NCI-H510A (cell line): ENCODE measurements at regions not wholly inside any gene's neighbourhood (a gene's known extent, or its start where the extent isn't known, plus 50 kb on each side); places are given as distances from the start of the nearest gene placed in this dataset.

Source experiments
- DNase-seq: peaks from one replicate; lab custom pipeline; 2025; lab: John Stamatoyannopoulos, UW

- no peak for DNase-seq
Observed at GRCh38 chr2:83565181-83565580, 893.9 kb downstream of the SUCLG1 start.

GRCh38 chr2:83561592-83561991 lies 897.5 kb downstream of the SUCLG1 start:
- no peak for DNase-seq

- DNase-seq = no peak
Observed at GRCh38 chr2:83536556-83536955, 922.5 kb downstream of the SUCLG1 start.

GRCh38 chr2:83534416-83534815 lies 924.7 kb downstream of the SUCLG1 start:
- no peak for DNase-seq

GRCh38 chr2:83531206-83531826 lies 927.8 kb downstream of the SUCLG1 start:
- peak; percentile 73 for DNase-seq

GRCh38 chr2:83528767-83529166 lies 930.3 kb downstream of the SUCLG1 start:
- DNase-seq = no peak

GRCh38 chr2:83522891-83523493 lies 936.1 kb downstream of the SUCLG1 start:
- DNase-seq = no peak

- no peak for DNase-seq
Observed at GRCh38 chr2:83517727-83518368, 941.2 kb downstream of the SUCLG1 start.

- no peak for DNase-seq
Observed at GRCh38 chr2:83516503-83516902, 942.6 kb downstream of the SUCLG1 start.

GRCh38 chr2:83487451-83487850 lies 971.6 kb downstream of the SUCLG1 start:
- DNase-seq = no peak

- DNase-seq = no peak
Observed at GRCh38 chr2:83481436-83481835, 977.6 kb downstream of the SUCLG1 start.

- no peak for DNase-seq
Observed at GRCh38 chr2:83478037-83478436, 981.0 kb downstream of the SUCLG1 start.

- no peak for DNase-seq
Observed at GRCh38 chr2:83475371-83475770, 983.7 kb downstream of the SUCLG1 start.

- peak; percentile 1 for DNase-seq
Observed at GRCh38 chr2:83471655-83472054, 987.4 kb downstream of the SUCLG1 start.

- no peak for DNase-seq
Observed at GRCh38 chr2:83470928-83471327, 988.2 kb downstream of the SUCLG1 start.

GRCh38 chr2:83464444-83464843 lies 994.6 kb downstream of the SUCLG1 start:
- no peak for DNase-seq

- DNase-seq = no peak
Observed at GRCh38 chr2:83462881-83463280, 996.2 kb downstream of the SUCLG1 start.

GRCh38 chr2:83461135-83461534 lies 997.9 kb downstream of the SUCLG1 start:
- no peak for DNase-seq

- DNase-seq = no peak
Observed at GRCh38 chr2:83459456-83459855, 999.6 kb downstream of the SUCLG1 start.

GRCh38 chr2:83435989-83436388 lies 1023.1 kb downstream of the SUCLG1 start:
- no peak for DNase-seq

- no peak for DNase-seq
Observed at GRCh38 chr2:83420993-83421392, 1038.1 kb downstream of the SUCLG1 start.

GRCh38 chr2:83394134-83394904 lies 1064.8 kb downstream of the SUCLG1 start:
- no peak for DNase-seq

GRCh38 chr2:83388804-83389203 lies 1070.3 kb downstream of the SUCLG1 start:
- no peak for DNase-seq
